ENCODE measurements at regions not wholly inside any gene's neighbourhood (a gene's known extent, or its start where the extent isn't known, plus 50 kb on each side); places are given as distances from the start of the nearest gene placed in this dataset.

- Histone ChIP-seq H3K9me3 (ENCODE audit: control insufficient read depth, insufficient read depth, low read depth, low read length) (no peaks in the 10 kb centered on the region), H3K4me1 (ENCODE audit: control insufficient read depth, insufficient read depth, low read length) (no peaks in the 10 kb centered on the region), H3K36me3 (ENCODE audit: control insufficient read depth in 2 of 2, insufficient read depth in 1 of 2, low read length in 2 of 2) (no peaks in the 10 kb centered on the region), H3K27ac (ENCODE audit: extremely low read depth, low read depth, low read length) (no peak overlapping the region), H3K4me3 (ENCODE audit: low read depth, low read length) (no peak overlapping the region)
- POLR2A ChIA-PET: no interaction called here
- CTCF ChIA-PET: interaction anchor here (1.2 kb wide), 1 partner anchor 119 kb away, joined by 4 read pairs; no protein-coding TSS in a partner anchor
- TF ChIP-seq ZNF354C (tag by site-specific recombination; IDR thresholded peaks at IDR 0.05; ENCODE audit: borderline replicate concordance, low read depth): no peak
- no peak for TF ChIP-seq ZNF510 (tag by site-specific recombination; IDR thresholded peaks at IDR 0.05; ENCODE audit: insufficient replicate concordance)
- no peak for TF ChIP-seq HOXA7 (CRISPR knock-in tag; IDR thresholded peaks at IDR 0.05; ENCODE audit: borderline replicate concordance)
- no peak for TF ChIP-seq ZNF677 (tag by site-specific recombination; IDR thresholded peaks at IDR 0.05)
- no peak for TF ChIP-seq ZFHX2 (tag by site-specific recombination; conservative IDR thresholded peaks at IDR 0.05)
- TF ChIP-seq, protein P1, sequence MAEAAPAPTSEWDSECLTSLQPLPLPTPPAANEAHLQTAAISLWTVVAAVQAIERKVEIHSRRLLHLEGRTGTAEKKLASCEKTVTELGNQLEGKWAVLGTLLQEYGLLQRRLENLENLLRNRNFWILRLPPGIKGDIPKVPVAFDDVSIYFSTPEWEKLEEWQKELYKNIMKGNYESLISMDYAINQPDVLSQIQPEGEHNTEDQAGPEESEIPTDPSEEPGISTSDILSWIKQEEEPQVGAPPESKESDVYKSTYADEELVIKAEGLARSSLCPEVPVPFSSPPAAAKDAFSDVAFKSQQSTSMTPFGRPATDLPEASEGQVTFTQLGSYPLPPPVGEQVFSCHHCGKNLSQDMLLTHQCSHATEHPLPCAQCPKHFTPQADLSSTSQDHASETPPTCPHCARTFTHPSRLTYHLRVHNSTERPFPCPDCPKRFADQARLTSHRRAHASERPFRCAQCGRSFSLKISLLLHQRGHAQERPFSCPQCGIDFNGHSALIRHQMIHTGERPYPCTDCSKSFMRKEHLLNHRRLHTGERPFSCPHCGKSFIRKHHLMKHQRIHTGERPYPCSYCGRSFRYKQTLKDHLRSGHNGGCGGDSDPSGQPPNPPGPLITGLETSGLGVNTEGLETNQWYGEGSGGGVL (tag by site-specific recombination; IDR thresholded peaks at IDR 0.05): no peak
- no peak for TF ChIP-seq KLF1 (tag by site-specific recombination; IDR thresholded peaks at IDR 0.05)
- TF ChIP-seq ZNF366 (tag by site-specific recombination; conservative IDR thresholded peaks at IDR 0.05): no peak
- TF ChIP-seq, protein P2, sequence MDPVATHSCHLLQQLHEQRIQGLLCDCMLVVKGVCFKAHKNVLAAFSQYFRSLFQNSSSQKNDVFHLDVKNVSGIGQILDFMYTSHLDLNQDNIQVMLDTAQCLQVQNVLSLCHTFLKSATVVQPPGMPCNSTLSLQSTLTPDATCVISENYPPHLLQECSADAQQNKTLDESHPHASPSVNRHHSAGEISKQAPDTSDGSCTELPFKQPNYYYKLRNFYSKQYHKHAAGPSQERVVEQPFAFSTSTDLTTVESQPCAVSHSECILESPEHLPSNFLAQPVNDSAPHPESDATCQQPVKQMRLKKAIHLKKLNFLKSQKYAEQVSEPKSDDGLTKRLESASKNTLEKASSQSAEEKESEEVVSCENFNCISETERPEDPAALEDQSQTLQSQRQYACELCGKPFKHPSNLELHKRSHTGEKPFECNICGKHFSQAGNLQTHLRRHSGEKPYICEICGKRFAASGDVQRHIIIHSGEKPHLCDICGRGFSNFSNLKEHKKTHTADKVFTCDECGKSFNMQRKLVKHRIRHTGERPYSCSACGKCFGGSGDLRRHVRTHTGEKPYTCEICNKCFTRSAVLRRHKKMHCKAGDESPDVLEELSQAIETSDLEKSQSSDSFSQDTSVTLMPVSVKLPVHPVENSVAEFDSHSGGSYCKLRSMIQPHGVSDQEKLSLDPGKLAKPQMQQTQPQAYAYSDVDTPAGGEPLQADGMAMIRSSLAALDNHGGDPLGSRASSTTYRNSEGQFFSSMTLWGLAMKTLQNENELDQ (tag by site-specific recombination; IDR thresholded peaks at IDR 0.05; ENCODE audit: low read depth): no peak
- no peak for TF ChIP-seq ZNF2 (tag by site-specific recombination; IDR thresholded peaks at IDR 0.05)
- TF ChIP-seq ZNF423 (tag by site-specific recombination; IDR thresholded peaks at IDR 0.05): no peak
- no peak for TF ChIP-seq SP3 (tag by site-specific recombination; IDR thresholded peaks at IDR 0.05)
- no peak for TF ChIP-seq GLIS2 (tag by site-specific recombination; IDR thresholded peaks at IDR 0.05)
Observed at GRCh38 chr14:104367866-104368750, 211.5 kb upstream of the C14orf180 start.

GRCh38 chr14:104368751-104369100 is 210.8 kb upstream of the C14orf180 start:
- Histone ChIP-seq H3K9me3 (ENCODE audit: control insufficient read depth, insufficient read depth, low read depth, low read length) (no peaks in the 10 kb centered on the region), H3K4me3 (ENCODE audit: low read depth, low read length) (no peak overlapping the region), H3K4me1 (ENCODE audit: control insufficient read depth, insufficient read depth, low read length) (no peaks in the 10 kb centered on the region), H3K36me3 (ENCODE audit: control insufficient read depth in 2 of 2, insufficient read depth in 1 of 2, low read length in 2 of 2) (no peaks in the 10 kb centered on the region), H3K27ac (ENCODE audit: extremely low read depth, low read depth, low read length) (no peak overlapping the region)
- ChIA-PET POLR2A (no interaction called here), CTCF (interaction anchor here (1.2 kb wide), 1 partner anchor 118 kb away, joined by 4 read pairs; no protein-coding TSS in a partner anchor)
- no peak for TF ChIP-seq WT1 (tag by site-specific recombination; IDR thresholded peaks at IDR 0.05)
- TF ChIP-seq GLIS2 (tag by site-specific recombination; IDR thresholded peaks at IDR 0.05): 0 out of 2 replicates have a peak, but pooled peaks have one; percentile 25

DNA sequence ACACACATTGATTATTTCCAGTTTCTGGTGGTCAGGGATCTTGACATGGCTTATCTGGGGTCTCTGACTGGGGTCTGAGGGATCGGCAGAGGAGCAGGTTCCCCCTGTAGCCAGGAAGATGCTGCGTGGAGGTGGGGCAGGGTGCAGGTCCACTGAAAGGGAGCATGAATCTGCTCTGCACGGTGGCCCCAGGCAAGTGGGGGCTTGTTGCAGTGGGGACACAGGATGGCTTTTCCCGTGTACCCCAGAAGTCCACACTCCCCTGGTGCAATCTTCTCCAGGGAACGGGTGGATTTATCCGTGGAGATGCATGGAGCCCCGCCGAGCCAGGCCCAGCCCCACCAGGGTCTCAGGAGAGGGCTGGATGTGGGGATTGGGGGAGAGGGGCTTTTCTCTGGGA is 210.4 kb upstream of the C14orf180 start:
- Histone ChIP-seq H3K36me3 (ENCODE audit: control insufficient read depth in 2 of 2, insufficient read depth in 1 of 2, low read length in 2 of 2) (no peaks in the 10 kb centered on the region), H3K4me1 (ENCODE audit: control insufficient read depth, insufficient read depth, low read length) (no peaks in the 10 kb centered on the region), H3K9me3 (ENCODE audit: control insufficient read depth, insufficient read depth, low read depth, low read length) (no peaks in the 10 kb centered on the region), H3K4me3 (ENCODE audit: low read depth, low read length) (no peak overlapping the region), H3K27ac (ENCODE audit: extremely low read depth, low read depth, low read length) (no peak overlapping the region)
- TF ChIP-seq ZNF843 (tag by site-specific recombination; IDR thresholded peaks at IDR 0.05) (no peak), ZNF404 (tag by site-specific recombination; IDR thresholded peaks at IDR 0.05) (no peak), ZNF23 (tag by site-specific recombination; IDR thresholded peaks at IDR 0.05; ENCODE audit: borderline replicate concordance) (no peak), SCRT1 (tag by site-specific recombination; IDR thresholded peaks at IDR 0.05; ENCODE audit: borderline replicate concordance) (no peak), ZFP3 (tag by site-specific recombination; IDR thresholded peaks at IDR 0.05; ENCODE audit: low read depth) (no peak), ZNF510 (tag by site-specific recombination; IDR thresholded peaks at IDR 0.05; ENCODE audit: insufficient replicate concordance) (no peak), ZNF658 (tag by site-specific recombination; IDR thresholded peaks at IDR 0.05) (no peak), ZNF354C (tag by site-specific recombination; IDR thresholded peaks at IDR 0.05; ENCODE audit: borderline replicate concordance, low read depth) (no peak), ZNF37A (tag by site-specific recombination; IDR thresholded peaks at IDR 0.05) (no peak)
- TF ChIP-seq, protein P3, sequence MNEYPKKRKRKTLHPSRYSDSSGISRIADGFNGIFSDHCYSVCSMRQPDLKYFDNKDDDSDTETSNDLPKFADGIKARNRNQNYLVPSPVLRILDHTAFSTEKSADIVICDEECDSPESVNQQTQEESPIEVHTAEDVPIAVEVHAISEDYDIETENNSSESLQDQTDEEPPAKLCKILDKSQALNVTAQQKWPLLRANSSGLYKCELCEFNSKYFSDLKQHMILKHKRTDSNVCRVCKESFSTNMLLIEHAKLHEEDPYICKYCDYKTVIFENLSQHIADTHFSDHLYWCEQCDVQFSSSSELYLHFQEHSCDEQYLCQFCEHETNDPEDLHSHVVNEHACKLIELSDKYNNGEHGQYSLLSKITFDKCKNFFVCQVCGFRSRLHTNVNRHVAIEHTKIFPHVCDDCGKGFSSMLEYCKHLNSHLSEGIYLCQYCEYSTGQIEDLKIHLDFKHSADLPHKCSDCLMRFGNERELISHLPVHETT (tag by site-specific recombination; IDR thresholded peaks at IDR 0.05): no peak
- ChIA-PET POLR2A (no interaction called here), CTCF (interaction anchor here (1.2 kb wide), 1 partner anchor 118 kb away, joined by 4 read pairs; no protein-coding TSS in a partner anchor)

Measured in HEK293 (cell line).